SK-N-SH (cell line): ENCODE measurements at regions not wholly inside any gene's neighbourhood (a gene's known extent, or its start where the extent isn't known, plus 50 kb on each side); places are given as distances from the start of the nearest gene placed in this dataset.

Experiments used
- CTCF ChIA-PET: fragments of 300-600, 350-600 bp; formaldehyde crosslinking; extraction: SDS; loops from one replicate; lab custom pipeline; 2021; lab: Yijun Ruan, JAX
- POLR2A ChIA-PET: fragments of 350-600 bp; sonication (Branson Sonifier 250); formaldehyde crosslinking; extraction: SDS; loops from one replicate; lab custom pipeline; 2020; ENCODE audit warnings: antibody characterized with exemption, inconsistent platforms; lab: Yijun Ruan, JAX
- DNase-seq: peaks from one replicate; pipeline ENCODE4 v3.0.0; 2012
- H2AFZ ChIP-seq: fragments of 200-600 bp; sonication (generic); 2 replicates; pipeline ENCODE4 v1.8.1; 2016; ENCODE audit warnings: antibody characterized with exemption, mild to moderate bottlenecking, low read depth
- H3F3A ChIP-seq: fragments of 200-600 bp; sonication (generic); replicated peaks from 2 replicates; pipeline ENCODE3; 2016; ENCODE audit warnings: antibody characterized with exemption, mild to moderate bottlenecking; ENCODE audit not compliant: insufficient read depth
- H3K27ac ChIP-seq, 2 experiments: fragments of 200-500 bp in 1 of 2; fragments of 200-600 bp in 1 of 2; sonication (Bioruptor generic) in 1 of 2; sonication (generic), shearing (Covaris generic) in 1 of 2; 2 replicates each; pipeline versions ENCODE4 v1.5.1 to v1.6.1; 2014 to 2016; ENCODE audit warnings: low read depth in 2 of 2, inconsistent platforms in 1 of 2, low read length in 1 of 2, mild to moderate bottlenecking in 1 of 2, mixed read lengths in 1 of 2
- H3K27me3 ChIP-seq: fragments of 200-600 bp; sonication (generic), shearing (Covaris generic); 2 replicates; pipeline ENCODE4 v1.6.1; 2016; ENCODE audit warnings: mixed run types; ENCODE audit not compliant: insufficient read depth
- H3K36me3 ChIP-seq, 2 experiments: fragments of 200-500 bp in 1 of 2; fragments of 200-600 bp in 1 of 2; sonication (Bioruptor generic) in 1 of 2; sonication (generic) in 1 of 2; replicated peaks in 1 of 2; 2 replicates each; pipeline versions ENCODE3 to v1.5.1; 2014 to 2016; ENCODE audit warnings: low read length in 1 of 2, mild to moderate bottlenecking in 1 of 2; ENCODE audit not compliant: insufficient read depth in 2 of 2, control insufficient read depth in 1 of 2
- H3K4me1 ChIP-seq, 2 experiments: fragments of 200-500 bp in 1 of 2; fragments of 200-600 bp in 1 of 2; sonication (Bioruptor generic) in 1 of 2; sonication (generic), shearing (Covaris generic) in 1 of 2; 2 replicates each; pipeline versions ENCODE4 v1.5.1 to v1.6.1; 2014 to 2016; ENCODE audit warnings: low read depth in 1 of 2, low read length in 1 of 2, mixed run types in 1 of 2; ENCODE audit not compliant: insufficient read depth in 2 of 2, control insufficient read depth in 1 of 2
- H3K4me2 ChIP-seq: fragments of 200-600 bp; sonication (generic), shearing (Covaris generic); 2 replicates; pipeline ENCODE4 v1.6.1; 2017; ENCODE audit warnings: mixed run types
- H3K4me3 ChIP-seq, 2 experiments: fragments of 200-500 bp in 1 of 2; fragments of 200-600 bp in 1 of 2; sonication (Bioruptor generic) in 1 of 2; sonication (generic), shearing (Covaris generic) in 1 of 2; 2 replicates each; pipeline versions ENCODE4 v1.5.1 to v1.8.1; 2014 to 2016; ENCODE audit warnings: low read depth in 2 of 2, inconsistent platforms in 1 of 2, low read length in 1 of 2, mild to moderate bottlenecking in 1 of 2, mixed read lengths in 1 of 2, moderate library complexity in 1 of 2
- H3K79me2 ChIP-seq: fragments of 200-600 bp; sonication (generic); 2 replicates; pipeline ENCODE4 v1.8.1; 2017; ENCODE audit warnings: mild to moderate bottlenecking; ENCODE audit not compliant: insufficient read depth
- H3K9ac ChIP-seq: fragments of 200-600 bp; sonication (generic); 2 replicates; pipeline ENCODE4 v1.6.1; 2017; ENCODE audit warnings: mixed run types
- H3K9me2 ChIP-seq: fragments of 200-600 bp; sonication (generic); 2 replicates; pipeline ENCODE4 v1.6.1; 2017; ENCODE audit warnings: mixed run types
- H3K9me3 ChIP-seq: fragments of 200-600 bp; sonication (generic); 2 replicates; pipeline ENCODE4 v1.6.1; 2017; ENCODE audit warnings: mixed run types, mild to moderate bottlenecking, moderate library complexity
- H4K20me1 ChIP-seq: fragments of 200-600 bp; sonication (generic); 2 replicates; pipeline ENCODE4 v1.6.1; 2017; ENCODE audit warnings: mild to moderate bottlenecking, mixed run types; ENCODE audit not compliant: insufficient read depth
- ELF1 ChIP-seq: IDR thresholded peaks from 2 replicates; pipeline ENCODE4 v1.4.0; 2012
- EZH2phosphoT487 ChIP-seq: fragments of 200-600 bp; sonication (generic); IDR thresholded peaks from 2 replicates; pipeline ENCODE4 v1.6.1; 2017; ENCODE audit warnings: low read depth, mixed run types, mild to moderate bottlenecking, antibody characterized with exemption, moderate library complexity, borderline replicate concordance
- FOXM1 ChIP-seq: IDR thresholded peaks from 2 replicates; pipeline ENCODE4 v1.4.0; 2012; ENCODE audit warnings: low read depth, mild to moderate bottlenecking
- GABPA ChIP-seq: IDR thresholded peaks from 2 replicates; pipeline ENCODE4 v1.4.0; 2012; ENCODE audit warnings: low read depth, mild to moderate bottlenecking
- MEF2A ChIP-seq: IDR thresholded peaks from 2 replicates; pipeline ENCODE4 v1.4.0; 2012; ENCODE audit warnings: low read depth, borderline replicate concordance
- MXI1 ChIP-seq: IDR thresholded peaks from 2 replicates; pipeline ENCODE4 v1.6.1; 2012; ENCODE audit warnings: mild to moderate bottlenecking, low read depth, low read length, improper control_type of control experiment
- NRF1 ChIP-seq: IDR thresholded peaks from 2 replicates; pipeline ENCODE4 v1.6.1; 2012; ENCODE audit warnings: low read depth, mild to moderate bottlenecking, low read length
- PBX3 ChIP-seq: IDR thresholded peaks from 2 replicates; pipeline ENCODE4; 2012
- RCOR1 ChIP-seq: fragments of 150-350 bp; IDR thresholded peaks from 2 replicates; pipeline ENCODE4 v1.6.1; 2017; ENCODE audit warnings: antibody characterized with exemption, low read length
- RXRA ChIP-seq: IDR thresholded peaks from 2 replicates; pipeline ENCODE4 v1.4.0; 2012; ENCODE audit warnings: low read depth, mild to moderate bottlenecking, borderline replicate concordance
- TAF1 ChIP-seq: IDR thresholded peaks from 2 replicates; pipeline ENCODE4 v1.6.1; 2012; ENCODE audit warnings: low read depth, mild to moderate bottlenecking, low read length, moderate library complexity, borderline replicate concordance
- TCF12 ChIP-seq: IDR thresholded peaks from 2 replicates; pipeline ENCODE4 v1.4.0; 2012
- USF1 ChIP-seq: IDR thresholded peaks from 2 replicates; pipeline ENCODE4 v1.4.0; 2012; ENCODE audit warnings: low read depth, borderline replicate concordance
- YY1 ChIP-seq: IDR thresholded peaks from 2 replicates; pipeline ENCODE4 v1.4.0; 2012; ENCODE audit warnings: low read depth, mild to moderate bottlenecking
- WGBS: methylation state at CpG from one replicate; pipeline ENCODE4 v1.1.6; 2017; ENCODE audit warnings: low lambda C conversion rate; 5-methylcytosine and 5-hydroxymethylcytosine counted together
- TF ChIP-seq, protein P1 (sequence below): IDR thresholded peaks from 2 replicates; pipeline ENCODE4 v1.6.1; 2012; ENCODE audit warnings: mild to moderate bottlenecking, low read depth, low read length, moderate library complexity
- TF ChIP-seq, protein P2 (sequence below): fragments of 150-350 bp; IDR thresholded peaks from 2 replicates; pipeline ENCODE4 v1.6.1; 2017; ENCODE audit warnings: antibody characterized with exemption, low read length, low read depth, borderline replicate concordance

DNA sequence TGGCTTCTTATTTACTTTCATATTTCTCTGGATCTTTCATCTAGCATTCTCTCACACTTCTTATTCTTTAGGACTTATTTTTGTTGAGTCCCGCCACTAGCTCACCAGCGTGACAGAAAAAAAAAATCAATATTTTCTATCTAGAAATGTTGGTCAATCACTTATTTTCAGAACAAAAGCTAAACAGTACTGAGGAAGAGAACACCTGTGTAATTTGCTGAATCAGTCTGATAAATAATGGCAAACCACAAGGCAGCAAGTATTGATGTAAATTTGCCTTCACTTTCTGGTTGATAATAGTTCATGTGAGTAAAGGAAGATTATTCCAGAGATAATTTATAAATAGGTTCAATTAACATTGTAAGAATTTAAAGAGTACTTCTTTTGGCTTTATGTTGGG, 179.2 kb downstream of the BCHE start:
- TF ChIP-seq TAF1 (no peak), NRF1 (no peak), ELF1 (no peak), USF1 (no peak), EZH2phosphoT487 (no peak), FOXM1 (no peak), RXRA (no peak), PBX3 (no peak), TCF12 (no peak), RCOR1 (no peak), YY1 (no peak), GABPA (no peak), MEF2A (no peak), MXI1 (no peak)
- TF ChIP-seq, protein P1, sequence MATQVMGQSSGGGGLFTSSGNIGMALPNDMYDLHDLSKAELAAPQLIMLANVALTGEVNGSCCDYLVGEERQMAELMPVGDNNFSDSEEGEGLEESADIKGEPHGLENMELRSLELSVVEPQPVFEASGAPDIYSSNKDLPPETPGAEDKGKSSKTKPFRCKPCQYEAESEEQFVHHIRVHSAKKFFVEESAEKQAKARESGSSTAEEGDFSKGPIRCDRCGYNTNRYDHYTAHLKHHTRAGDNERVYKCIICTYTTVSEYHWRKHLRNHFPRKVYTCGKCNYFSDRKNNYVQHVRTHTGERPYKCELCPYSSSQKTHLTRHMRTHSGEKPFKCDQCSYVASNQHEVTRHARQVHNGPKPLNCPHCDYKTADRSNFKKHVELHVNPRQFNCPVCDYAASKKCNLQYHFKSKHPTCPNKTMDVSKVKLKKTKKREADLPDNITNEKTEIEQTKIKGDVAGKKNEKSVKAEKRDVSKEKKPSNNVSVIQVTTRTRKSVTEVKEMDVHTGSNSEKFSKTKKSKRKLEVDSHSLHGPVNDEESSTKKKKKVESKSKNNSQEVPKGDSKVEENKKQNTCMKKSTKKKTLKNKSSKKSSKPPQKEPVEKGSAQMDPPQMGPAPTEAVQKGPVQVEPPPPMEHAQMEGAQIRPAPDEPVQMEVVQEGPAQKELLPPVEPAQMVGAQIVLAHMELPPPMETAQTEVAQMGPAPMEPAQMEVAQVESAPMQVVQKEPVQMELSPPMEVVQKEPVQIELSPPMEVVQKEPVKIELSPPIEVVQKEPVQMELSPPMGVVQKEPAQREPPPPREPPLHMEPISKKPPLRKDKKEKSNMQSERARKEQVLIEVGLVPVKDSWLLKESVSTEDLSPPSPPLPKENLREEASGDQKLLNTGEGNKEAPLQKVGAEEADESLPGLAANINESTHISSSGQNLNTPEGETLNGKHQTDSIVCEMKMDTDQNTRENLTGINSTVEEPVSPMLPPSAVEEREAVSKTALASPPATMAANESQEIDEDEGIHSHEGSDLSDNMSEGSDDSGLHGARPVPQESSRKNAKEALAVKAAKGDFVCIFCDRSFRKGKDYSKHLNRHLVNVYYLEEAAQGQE: no peak
- TF ChIP-seq, protein P2, sequence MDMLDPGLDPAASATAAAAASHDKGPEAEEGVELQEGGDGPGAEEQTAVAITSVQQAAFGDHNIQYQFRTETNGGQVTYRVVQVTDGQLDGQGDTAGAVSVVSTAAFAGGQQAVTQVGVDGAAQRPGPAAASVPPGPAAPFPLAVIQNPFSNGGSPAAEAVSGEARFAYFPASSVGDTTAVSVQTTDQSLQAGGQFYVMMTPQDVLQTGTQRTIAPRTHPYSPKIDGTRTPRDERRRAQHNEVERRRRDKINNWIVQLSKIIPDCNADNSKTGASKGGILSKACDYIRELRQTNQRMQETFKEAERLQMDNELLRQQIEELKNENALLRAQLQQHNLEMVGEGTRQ: no peak
- no peak overlapping the region for H3K9ac ChIP-seq
- 36% methylated on average over 2 of the region's 2 CpGs for WGBS
- no peak overlapping the region for H3K4me2 ChIP-seq
- ChIA-PET POLR2A (no interaction called here), CTCF (no interaction called here)
- H2AFZ ChIP-seq: no peak overlapping the region
- H3K4me1 ChIP-seq: no peaks in the 10 kb centered on the region
- DNase-seq: no peak
- no peaks in the 10 kb centered on the region for H3K9me2 ChIP-seq
- no peak overlapping the region for H3K27ac ChIP-seq
- no peaks in the 10 kb centered on the region for H4K20me1 ChIP-seq
- no peaks in the 10 kb centered on the region for H3F3A ChIP-seq
- H3K4me3 ChIP-seq: no peak overlapping the region
- no peaks in the 10 kb centered on the region for H3K9me3 ChIP-seq
- H3K36me3 ChIP-seq: no peaks in the 10 kb centered on the region
- no peaks in the 10 kb centered on the region; the same call in 1 of the 2 replicates for H3K27me3 ChIP-seq
- H3K79me2 ChIP-seq: no peaks in the 10 kb centered on the region
